ENCODE measurements at regions not wholly inside any gene's neighbourhood (a gene's known extent, or its start where the extent isn't known, plus 50 kb on each side); places are given as distances from the start of the nearest gene placed in this dataset.

- no peaks in the 10 kb centered on the region for H3K27me3 ChIP-seq (ENCODE audit: insufficient read depth, low read length)
- H3K9ac ChIP-seq (ENCODE audit: low read depth, low read length), result no peak overlapping the region
- H3K27ac ChIP-seq (ENCODE audit: low read depth, low read length), result no peak overlapping the region
- H3K9me3 ChIP-seq (ENCODE audit: insufficient read depth, low read depth, low read length), result no peaks in the 10 kb centered on the region
- H3K36me3 ChIP-seq (ENCODE audit: insufficient read depth, low read length), result no peaks in the 10 kb centered on the region
- no peak overlapping the region for H3K4me3 ChIP-seq (ENCODE audit: low read length)
- 93% methylated on average over 2 of the region's 3 CpGs for WGBS
- peaks cover 18% of the 10 kb centered on the region for H3K4me1 ChIP-seq (ENCODE audit: insufficient read depth, low read length)
Measured at GRCh38 chr12:92019491-92020277, 126.0 kb downstream of the BTG1 start.

- Histone ChIP-seq H3K4me3 (ENCODE audit: low read length) (no peak overlapping the region), H3K9ac (ENCODE audit: low read depth, low read length) (no peak overlapping the region), H3K27ac (ENCODE audit: low read depth, low read length) (no peak overlapping the region), H3K4me1 (ENCODE audit: insufficient read depth, low read length) (no peaks in the 10 kb centered on the region), H3K9me3 (ENCODE audit: insufficient read depth, low read depth, low read length) (no peaks in the 10 kb centered on the region), H3K36me3 (ENCODE audit: insufficient read depth, low read length) (no peaks in the 10 kb centered on the region), H3K27me3 (ENCODE audit: insufficient read depth, low read length) (no peaks in the 10 kb centered on the region)
- 50% methylated on average over 1 of the region's 1 CpG for WGBS
Measured at GRCh38 chr12:92012691-92013090, 133.0 kb downstream of the BTG1 start.

GRCh38 chr12:92010853-92011701 is 134.6 kb downstream of the BTG1 start:
- Histone ChIP-seq H3K4me3 (ENCODE audit: low read length) (no peak overlapping the region), H3K36me3 (ENCODE audit: insufficient read depth, low read length) (no peaks in the 10 kb centered on the region), H3K27ac (ENCODE audit: low read depth, low read length) (no peak overlapping the region), H3K4me1 (ENCODE audit: insufficient read depth, low read length) (no peaks in the 10 kb centered on the region), H3K27me3 (ENCODE audit: insufficient read depth, low read length) (no peaks in the 10 kb centered on the region), H3K9me3 (ENCODE audit: insufficient read depth, low read depth, low read length) (no peaks in the 10 kb centered on the region), H3K9ac (ENCODE audit: low read depth, low read length) (no peak overlapping the region)
- 93% methylated on average over 10 of the region's 10 CpGs for WGBS

DNA sequence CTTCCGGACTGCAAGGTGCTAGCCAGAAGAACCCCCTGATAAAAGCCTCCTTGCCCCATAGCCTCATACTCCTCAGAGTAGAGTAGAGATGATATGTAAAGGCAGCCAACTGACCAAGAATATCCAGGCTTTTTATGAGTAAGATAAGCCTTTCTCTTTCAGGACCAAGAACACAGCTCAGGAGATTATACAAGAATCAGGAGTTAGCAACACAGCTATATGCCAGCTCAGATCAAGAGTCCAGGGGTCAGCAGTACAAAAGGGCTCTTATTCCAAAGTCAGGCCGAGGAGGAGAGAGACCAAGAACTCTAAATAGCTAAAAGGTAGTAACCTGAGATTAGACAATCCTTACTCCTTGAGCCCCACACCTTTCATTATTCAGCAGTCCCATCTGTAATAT is 135.3 kb downstream of the BTG1 start:
- no peaks in the 10 kb centered on the region for H3K4me1 ChIP-seq (ENCODE audit: insufficient read depth, low read length)
- H3K27me3 ChIP-seq (ENCODE audit: insufficient read depth, low read length), result no peaks in the 10 kb centered on the region
- WGBS, result 90% methylated on average over 2 of the region's 2 CpGs
- no peak overlapping the region for H3K9ac ChIP-seq (ENCODE audit: low read depth, low read length)
- H3K9me3 ChIP-seq (ENCODE audit: insufficient read depth, low read depth, low read length), result no peaks in the 10 kb centered on the region
- H3K4me3 ChIP-seq (ENCODE audit: low read length), result no peak overlapping the region
- H3K27ac ChIP-seq (ENCODE audit: low read depth, low read length), result no peak overlapping the region
- no peaks in the 10 kb centered on the region for H3K36me3 ChIP-seq (ENCODE audit: insufficient read depth, low read length)

- H3K9me3 ChIP-seq (ENCODE audit: insufficient read depth, low read depth, low read length), result no peaks in the 10 kb centered on the region
- H3K4me1 ChIP-seq (ENCODE audit: insufficient read depth, low read length), result no peaks in the 10 kb centered on the region
- H3K9ac ChIP-seq (ENCODE audit: low read depth, low read length), result no peak overlapping the region
- H3K27me3 ChIP-seq (ENCODE audit: insufficient read depth, low read length), result no peaks in the 10 kb centered on the region
- H3K4me3 ChIP-seq (ENCODE audit: low read length), result no peak overlapping the region
- WGBS, result 96% methylated on average over 5 of the region's 5 CpGs
- H3K27ac ChIP-seq (ENCODE audit: low read depth, low read length), result no peak overlapping the region
- no peaks in the 10 kb centered on the region for H3K36me3 ChIP-seq (ENCODE audit: insufficient read depth, low read length)
Measured at GRCh38 chr12:92008345-92008744, 137.3 kb downstream of the BTG1 start.

- H3K9ac ChIP-seq (ENCODE audit: low read depth, low read length), result no peak overlapping the region
- 0 out of 2 replicates have a peak, but pooled peaks cover 2% of the 10 kb centered on the region for H3K4me1 ChIP-seq (ENCODE audit: insufficient read depth, low read length)
- H3K9me3 ChIP-seq (ENCODE audit: insufficient read depth, low read depth, low read length), result no peaks in the 10 kb centered on the region
- no peaks in the 10 kb centered on the region for H3K36me3 ChIP-seq (ENCODE audit: insufficient read depth, low read length)
- no peaks in the 10 kb centered on the region for H3K27me3 ChIP-seq (ENCODE audit: insufficient read depth, low read length)
- WGBS, result 92% methylated on average over 9 of the region's 9 CpGs
- no peak overlapping the region for H3K4me3 ChIP-seq (ENCODE audit: low read length)
- no peak overlapping the region for H3K27ac ChIP-seq (ENCODE audit: low read depth, low read length)
Measured at GRCh38 chr12:92007787-92008186, 137.9 kb downstream of the BTG1 start.

- H3K4me1 ChIP-seq (ENCODE audit: insufficient read depth, low read length), result 0 out of 2 replicates have a peak, but pooled peaks cover 5% of the 10 kb centered on the region
- no peaks in the 10 kb centered on the region for H3K36me3 ChIP-seq (ENCODE audit: insufficient read depth, low read length)
- 78% methylated on average over 3 of the region's 3 CpGs for WGBS
- no peaks in the 10 kb centered on the region for H3K27me3 ChIP-seq (ENCODE audit: insufficient read depth, low read length)
- H3K4me3 ChIP-seq (ENCODE audit: low read length), result no peak overlapping the region
- no peaks in the 10 kb centered on the region for H3K9me3 ChIP-seq (ENCODE audit: insufficient read depth, low read depth, low read length)
- H3K27ac ChIP-seq (ENCODE audit: low read depth, low read length), result no peak overlapping the region
- H3K9ac ChIP-seq (ENCODE audit: low read depth, low read length), result no peak overlapping the region
Measured at GRCh38 chr12:92003701-92004100, 141.9 kb downstream of the BTG1 start.

- 94% methylated on average over 4 of the region's 5 CpGs for WGBS
- H3K9ac ChIP-seq (ENCODE audit: low read depth, low read length), result no peak overlapping the region
- H3K9me3 ChIP-seq (ENCODE audit: insufficient read depth, low read depth, low read length), result no peaks in the 10 kb centered on the region
- H3K36me3 ChIP-seq (ENCODE audit: insufficient read depth, low read length), result no peaks in the 10 kb centered on the region
- no peak overlapping the region for H3K27ac ChIP-seq (ENCODE audit: low read depth, low read length)
- 0 out of 2 replicates have a peak, but pooled peaks cover 5% of the 10 kb centered on the region for H3K4me1 ChIP-seq (ENCODE audit: insufficient read depth, low read length)
- H3K4me3 ChIP-seq (ENCODE audit: low read length), result no peak overlapping the region
- H3K27me3 ChIP-seq (ENCODE audit: insufficient read depth, low read length), result no peaks in the 10 kb centered on the region
Measured at GRCh38 chr12:92002673-92003382, 142.8 kb downstream of the BTG1 start.

GRCh38 chr12:92002195-92002649 is 143.4 kb downstream of the BTG1 start:
- Histone ChIP-seq H3K9me3 (ENCODE audit: insufficient read depth, low read depth, low read length) (no peaks in the 10 kb centered on the region), H3K4me1 (ENCODE audit: insufficient read depth, low read length) (0 out of 2 replicates have a peak, but pooled peaks cover 5% of the 10 kb centered on the region), H3K27ac (ENCODE audit: low read depth, low read length) (no peak overlapping the region), H3K27me3 (ENCODE audit: insufficient read depth, low read length) (no peaks in the 10 kb centered on the region), H3K36me3 (ENCODE audit: insufficient read depth, low read length) (no peaks in the 10 kb centered on the region), H3K9ac (ENCODE audit: low read depth, low read length) (no peak overlapping the region), H3K4me3 (ENCODE audit: low read length) (no peak overlapping the region)
- WGBS, result 95% methylated on average over 1 of the region's 1 CpG

DNA sequence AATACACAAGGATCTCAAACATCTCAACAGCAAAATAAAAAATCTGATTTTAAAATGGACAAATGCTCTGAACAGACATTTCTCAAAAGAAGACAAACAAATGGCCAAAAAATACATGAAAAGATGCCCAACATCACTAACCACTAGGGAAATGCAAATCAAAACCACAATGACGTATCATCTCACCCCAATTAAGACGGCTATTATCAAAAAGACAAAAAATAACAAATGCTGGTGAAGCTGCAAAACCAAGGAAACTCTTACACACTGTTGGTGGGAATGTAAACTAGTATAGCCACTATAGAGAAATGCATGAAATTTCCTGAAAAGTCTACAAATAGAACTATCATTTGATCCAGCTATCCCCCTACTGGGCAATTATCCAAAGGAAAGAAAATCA is 145.0 kb downstream of the BTG1 start:
- no peak overlapping the region for H3K9ac ChIP-seq (ENCODE audit: low read depth, low read length)
- H3K36me3 ChIP-seq (ENCODE audit: insufficient read depth, low read length), result no peaks in the 10 kb centered on the region
- no peaks in the 10 kb centered on the region for H3K27me3 ChIP-seq (ENCODE audit: insufficient read depth, low read length)
- no peak overlapping the region for H3K4me3 ChIP-seq (ENCODE audit: low read length)
- H3K27ac ChIP-seq (ENCODE audit: low read depth, low read length), result no peak overlapping the region
- no peaks in the 10 kb centered on the region for H3K9me3 ChIP-seq (ENCODE audit: insufficient read depth, low read depth, low read length)
- H3K4me1 ChIP-seq (ENCODE audit: insufficient read depth, low read length), result 0 out of 2 replicates have a peak, but pooled peaks cover 5% of the 10 kb centered on the region
- 90% methylated on average over 2 of the region's 2 CpGs for WGBS

DNA sequence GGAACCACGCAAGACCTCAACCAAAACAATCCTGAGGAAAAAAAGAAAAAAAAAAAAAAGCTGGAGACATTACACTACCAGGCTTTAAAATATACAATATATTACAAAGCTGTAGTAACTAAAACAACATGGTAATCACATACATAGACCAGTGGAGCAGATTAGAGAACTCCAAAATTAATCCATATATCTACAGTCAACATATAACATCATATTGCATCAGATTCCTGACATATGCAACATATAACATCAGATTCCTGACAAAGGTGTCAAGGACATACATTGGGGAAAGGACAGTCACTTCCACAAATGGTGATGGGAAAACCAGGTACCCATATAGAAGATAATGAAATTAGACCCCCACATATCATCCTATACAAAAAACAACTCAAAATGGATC is 145.8 kb downstream of the BTG1 start:
- H3K4me1 ChIP-seq (ENCODE audit: insufficient read depth, low read length), result 0 out of 2 replicates have a peak, but pooled peaks cover 5% of the 10 kb centered on the region
- H3K27me3 ChIP-seq (ENCODE audit: insufficient read depth, low read length), result no peaks in the 10 kb centered on the region
- 100% methylated on average over 1 of the region's 1 CpG for WGBS
- H3K27ac ChIP-seq (ENCODE audit: low read depth, low read length), result no peak overlapping the region
- H3K36me3 ChIP-seq (ENCODE audit: insufficient read depth, low read length), result no peaks in the 10 kb centered on the region
- H3K9ac ChIP-seq (ENCODE audit: low read depth, low read length), result no peak overlapping the region
- no peak overlapping the region for H3K4me3 ChIP-seq (ENCODE audit: low read length)
- H3K9me3 ChIP-seq (ENCODE audit: insufficient read depth, low read depth, low read length), result no peaks in the 10 kb centered on the region
